ENCODE measurements at regions not wholly inside any gene's neighbourhood (a gene's known extent, or its start where the extent isn't known, plus 50 kb on each side); places are given as distances from the start of the nearest gene placed in this dataset.

DNA sequence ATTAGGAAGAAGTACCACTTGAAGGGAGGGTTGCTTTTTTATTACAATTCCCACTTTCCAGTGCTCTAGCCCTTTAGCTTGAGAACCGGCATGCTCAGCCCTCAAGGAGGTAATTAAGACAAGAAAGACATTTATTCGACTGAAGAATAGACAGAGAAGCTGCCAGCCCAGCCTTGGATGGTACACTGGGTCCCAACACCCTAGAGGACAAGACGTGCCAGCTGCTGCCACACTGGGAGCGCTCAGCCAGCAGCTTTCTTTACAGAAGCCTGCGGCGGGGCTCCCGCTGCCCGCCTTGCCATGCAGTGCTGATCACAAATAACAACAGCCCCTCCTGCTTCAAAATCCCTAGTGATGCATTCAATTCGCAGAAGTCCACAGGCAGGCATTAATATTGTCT lies 746.3 kb upstream of the RAB6C start:
- TF ChIP-seq, protein P1, sequence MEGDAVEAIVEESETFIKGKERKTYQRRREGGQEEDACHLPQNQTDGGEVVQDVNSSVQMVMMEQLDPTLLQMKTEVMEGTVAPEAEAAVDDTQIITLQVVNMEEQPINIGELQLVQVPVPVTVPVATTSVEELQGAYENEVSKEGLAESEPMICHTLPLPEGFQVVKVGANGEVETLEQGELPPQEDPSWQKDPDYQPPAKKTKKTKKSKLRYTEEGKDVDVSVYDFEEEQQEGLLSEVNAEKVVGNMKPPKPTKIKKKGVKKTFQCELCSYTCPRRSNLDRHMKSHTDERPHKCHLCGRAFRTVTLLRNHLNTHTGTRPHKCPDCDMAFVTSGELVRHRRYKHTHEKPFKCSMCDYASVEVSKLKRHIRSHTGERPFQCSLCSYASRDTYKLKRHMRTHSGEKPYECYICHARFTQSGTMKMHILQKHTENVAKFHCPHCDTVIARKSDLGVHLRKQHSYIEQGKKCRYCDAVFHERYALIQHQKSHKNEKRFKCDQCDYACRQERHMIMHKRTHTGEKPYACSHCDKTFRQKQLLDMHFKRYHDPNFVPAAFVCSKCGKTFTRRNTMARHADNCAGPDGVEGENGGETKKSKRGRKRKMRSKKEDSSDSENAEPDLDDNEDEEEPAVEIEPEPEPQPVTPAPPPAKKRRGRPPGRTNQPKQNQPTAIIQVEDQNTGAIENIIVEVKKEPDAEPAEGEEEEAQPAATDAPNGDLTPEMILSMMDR (IDR thresholded peaks at IDR 0.05; ENCODE audit: low read length): no peak
- TF ChIP-seq EZH2 (optimal IDR thresholded peaks at IDR 0.05; ENCODE audit: low read depth, low read length) (no peak), EZH2phosphoT487 (IDR thresholded peaks at IDR 0.05; ENCODE audit: low read length) (no peak)
